GM12878 (cell line): ENCODE measurements at regions not wholly inside any gene's neighbourhood (a gene's known extent, or its start where the extent isn't known, plus 50 kb on each side); places are given as distances from the start of the nearest gene placed in this dataset. TPM values are rescaled to one million over a fixed set of nuclear protein-coding genes. Genes with fewer than 3 reads are reported as not detected.

ENCODE experiments used
- small RNA-seq: library from RNA; depleted of rRNA; stranded (forward); fragments of <200 nt; gene quantifications from one replicate; pipeline ENCODE3, GENCODE V24; 2014

Small RNAs in the stretch of these regions (small RNA-seq; reads per million reads assigned to genes)
- not detected for gene AC007387.1
